Endothelial cell (in vitro differentiated cells): ENCODE measurements at regions not wholly inside any gene's neighbourhood (a gene's known extent, or its start where the extent isn't known, plus 50 kb on each side); places are given as distances from the start of the nearest gene placed in this dataset.
"Not testable (repeated sequence)": the region's sequence is repeated elsewhere in the genome, so short reads cannot be mapped to it uniquely, and the experiment has no call there.

ENCODE experiments used
- DNase-seq: peaks from one replicate; pipeline ENCODE4 v3.0.0; 2021; ENCODE audit warnings: low spot score
- H3K27ac Mint-ChIP-seq: one replicate; pipeline ENCODE4 v1.8.0; 2021; ENCODE audit warnings: mixed read lengths, inconsistent platforms; ENCODE audit not compliant: unreplicated experiment
- H3K27me3 Mint-ChIP-seq: one replicate; pipeline ENCODE4 v1.8.0; 2021; ENCODE audit warnings: mild to moderate bottlenecking, moderate library complexity, mixed read lengths, inconsistent platforms; ENCODE audit not compliant: unreplicated experiment
- H3K36me3 Mint-ChIP-seq: one replicate; pipeline ENCODE4 v1.8.0; 2021; ENCODE audit warnings: mild to moderate bottlenecking, low read depth, mixed read lengths, inconsistent platforms; ENCODE audit not compliant: unreplicated experiment
- H3K4me1 Mint-ChIP-seq: one replicate; pipeline ENCODE4 v1.8.0; 2021; ENCODE audit warnings: mild to moderate bottlenecking, mixed read lengths, inconsistent platforms; ENCODE audit not compliant: unreplicated experiment
- H3K4me3 Mint-ChIP-seq: one replicate; pipeline ENCODE4 v1.8.0; 2021; ENCODE audit warnings: mild to moderate bottlenecking, mixed read lengths, inconsistent platforms; ENCODE audit not compliant: unreplicated experiment
- H3K9me3 Mint-ChIP-seq: one replicate; pipeline ENCODE4 v1.8.0; 2021; ENCODE audit warnings: mixed read lengths, inconsistent platforms; ENCODE audit not compliant: unreplicated experiment
- CTCF ChIP-seq: fragments of 200-600 bp; sonication (generic); IDR thresholded peaks from one replicate; pipeline ENCODE4 v1.5.0; 2021; ENCODE audit warnings: antibody characterized with exemption; ENCODE audit not compliant: unreplicated experiment

GRCh38 chrX:94936722-94937121 is 1262.7 kb downstream of the FAM133A start:
- Mint-ChIP-seq H3K4me1 (no peaks in the 10 kb centered on the region), H3K27ac (no peak overlapping the region), H3K36me3 (peaks cover 5% of the 10 kb centered on the region), H3K9me3 (peaks cover 5% of the 10 kb centered on the region), H3K4me3 (no peak overlapping the region), H3K27me3 (peaks cover 5% of the 10 kb centered on the region)
- no peak for DNase-seq
- no peak for TF ChIP-seq CTCF

GRCh38 chrX:94937491-94937890 is 1263.5 kb downstream of the FAM133A start:
- Mint-ChIP-seq H3K4me3 (no peak overlapping the region), H3K4me1 (no peaks in the 10 kb centered on the region), H3K27ac (no peak overlapping the region), H3K27me3 (peaks cover 5% of the 10 kb centered on the region), H3K9me3 (peaks cover 5% of the 10 kb centered on the region), H3K36me3 (peaks cover 5% of the 10 kb centered on the region)
- no peak for DNase-seq
- TF ChIP-seq CTCF, result no peak

- Mint-ChIP-seq H3K27ac (no peak overlapping the region), H3K27me3 (peaks cover 2% of the 10 kb centered on the region), H3K4me3 (no peak overlapping the region), H3K36me3 (no peaks in the 10 kb centered on the region), H3K9me3 (no peaks in the 10 kb centered on the region), H3K4me1 (no peaks in the 10 kb centered on the region)
- DNase-seq, result no peak
- TF ChIP-seq CTCF, result no peak
Measured at GRCh38 chrX:94942603-94943002, 1268.6 kb downstream of the FAM133A start.

- not testable (repeated sequence) for H3K27me3 Mint-ChIP-seq, H3K27ac Mint-ChIP-seq, H3K9me3 Mint-ChIP-seq, H3K36me3 Mint-ChIP-seq, H3K4me1 Mint-ChIP-seq, DNase-seq, H3K4me3 Mint-ChIP-seq
Measured at GRCh38 chrX:94946137-94946536, 1272.1 kb downstream of the FAM133A start.

- no peaks in the 10 kb centered on the region for H3K4me1 Mint-ChIP-seq
- no peak overlapping the region for H3K27ac Mint-ChIP-seq
- no peak overlapping the region for H3K4me3 Mint-ChIP-seq
- no peaks in the 10 kb centered on the region for H3K36me3 Mint-ChIP-seq
- no peaks in the 10 kb centered on the region for H3K27me3 Mint-ChIP-seq
- no peak for DNase-seq
- no peaks in the 10 kb centered on the region for H3K9me3 Mint-ChIP-seq
- TF ChIP-seq CTCF, result no peak
Measured at GRCh38 chrX:94961730-94962129, 1287.7 kb downstream of the FAM133A start.

- H3K9me3 Mint-ChIP-seq, result no peaks in the 10 kb centered on the region
- no peaks in the 10 kb centered on the region for H3K4me1 Mint-ChIP-seq
- TF ChIP-seq CTCF, result no peak
- no peaks in the 10 kb centered on the region for H3K27me3 Mint-ChIP-seq
- H3K27ac Mint-ChIP-seq, result no peak overlapping the region
- no peaks in the 10 kb centered on the region for H3K36me3 Mint-ChIP-seq
- H3K4me3 Mint-ChIP-seq, result no peak overlapping the region
- DNase-seq, result no peak
Measured at GRCh38 chrX:94977562-94977961, 1303.6 kb downstream of the FAM133A start.
